Stomach (tissue), 8 donors: ENCODE measurements at regions not wholly inside any gene's neighbourhood (a gene's known extent, or its start where the extent isn't known, plus 50 kb on each side); places are given as distances from the start of the nearest gene placed in this dataset.

Experiments used
- DNase-seq, 2 donors: peaks; one replicate each; pipeline versions ENCODE4 v3.0.0 to v3.0.0-alpha.2; 2013 to 2019
- H3K27ac ChIP-seq, 5 donors: fragments of 200-600 bp in 4 of 5; sonication (generic) in 4 of 5; one replicate each; pipeline ENCODE4 v1.5.1; 2013 to 2019; ENCODE audit warnings: mild to moderate bottlenecking in 1 of 5, moderate library complexity in 1 of 5
- H3K27me3 ChIP-seq, 3 donors: fragments of 200-600 bp; sonication (generic); one replicate each; pipeline ENCODE4 v1.5.1; 2017 to 2019; ENCODE audit warnings: mixed run types in 1 of 3
- H3K36me3 ChIP-seq, 4 donors: fragments of 200-600 bp; sonication (generic); 1 replicate in 3 of 4; 2 replicates in 1 of 4; pipeline ENCODE4 v1.5.1; 2016 to 2019
- H3K4me1 ChIP-seq, 4 donors: fragments of 200-600 bp; sonication (generic); one replicate each; pipeline ENCODE4 v1.5.1; 2016 to 2019
- H3K4me3 ChIP-seq, 4 donors: fragments of 200-600 bp; sonication (generic) in 3 of 4; one replicate each; pipeline ENCODE4 v1.5.1; 2016 to 2019; ENCODE audit warnings: mild to moderate bottlenecking in 1 of 4
- H3K9me3 ChIP-seq, 4 donors: fragments of 200-600 bp; sonication (generic); one replicate each; pipeline ENCODE4 v1.5.1; 2016 to 2019
- CTCF ChIP-seq, 7 experiments: fragments of 450-650 bp in 4 of 7; fragments of 200-600 bp in 3 of 7; sonication (generic) in 3 of 7; IDR thresholded peaks; one replicate each; pipeline ENCODE4 v1.5.1; 2016 to 2019; ENCODE audit warnings: antibody characterized with exemption in 7 of 7, control low read depth in 2 of 7, mild to moderate bottlenecking in 1 of 7
- EP300 ChIP-seq: sonication (generic); formaldehyde crosslinking; IDR thresholded peaks from one replicate; pipeline ENCODE4 v1.6.1; 2017; ENCODE audit warnings: antibody characterized with exemption
- POLR2A ChIP-seq, 4 donors: fragments of 450-650 bp; IDR thresholded peaks; one replicate each; pipeline ENCODE4 v1.6.1; 2016; ENCODE audit warnings: antibody characterized with exemption in 4 of 4, control low read depth in 2 of 4, mild to moderate bottlenecking in 1 of 4, moderate library complexity in 1 of 4
- POLR2AphosphoS5 ChIP-seq, 3 donors: sonication (generic); formaldehyde crosslinking; IDR thresholded peaks; one replicate each; pipeline ENCODE4 v1.6.1; 2016; ENCODE audit warnings: antibody characterized with exemption in 3 of 3
- WGBS, 5 donors: extraction: QIAGEN DNeasy Blood & Tissue Kit in 3 of 5; methylation state at CpG; one replicate each; pipeline versions ENCODE4 v1.1.5 to v1.1.7; 2013 to 2018; 5-methylcytosine and 5-hydroxymethylcytosine counted together
- intact Hi-C: fragments of 100-400 bp; cut with DNase I; formaldehyde crosslinking; loops from one replicate; pipeline ENCODE4 v1.15.1; 2023; ENCODE audit warnings: low total_unique reads
- donor health status: healthy with polysubstance abuse.
- donor health status: Bipolar disorder and iron deficiency.
- donor health status: healthy.

GRCh38 chrX:6783912-6784311, 249.0 kb upstream of the VCX3A start:
- 75 to 89% (median 86%) methylated on average over 3 of the region's 3 CpGs for WGBS, 5 donors
- Histone ChIP-seq H3K4me3 (no peak overlapping the region), H3K9me3 (no peaks in the 10 kb centered on the region), H3K27ac (no peak overlapping the region), H3K36me3 (no peaks in the 10 kb centered on the region), H3K27me3 (no peaks in the 10 kb centered on the region), H3K4me1 (no peaks in the 10 kb centered on the region)
- no peak for DNase-seq
- TF ChIP-seq POLR2A (IDR thresholded peaks at IDR 0.05) (no peak), EP300 (no peak), CTCF (IDR thresholded peaks at IDR 0.05) (no peak), POLR2AphosphoS5 (IDR thresholded peaks at IDR 0.05) (no peak)
- intact Hi-C loops = no loop called here

GRCh38 chrX:6782831-6783230, 247.9 kb upstream of the VCX3A start:
- Histone ChIP-seq H3K4me3 (no peak overlapping the region), H3K27ac (no peak overlapping the region), H3K4me1 (no peaks in the 10 kb centered on the region), H3K36me3 (no peaks in the 10 kb centered on the region), H3K9me3 (no peaks in the 10 kb centered on the region), H3K27me3 (no peaks in the 10 kb centered on the region)
- TF ChIP-seq POLR2AphosphoS5 (IDR thresholded peaks at IDR 0.05) = no peak
- no peak for TF ChIP-seq EP300
- no peak for TF ChIP-seq CTCF (IDR thresholded peaks at IDR 0.05)
- TF ChIP-seq POLR2A (IDR thresholded peaks at IDR 0.05) = no peak
- DNase-seq = no peak
- WGBS, 5 donors = 69 to 81% (median 75%) methylated on average over 2 to 5 of the region's 5 CpGs
- intact Hi-C loops = no loop called here

GRCh38 chrX:6778544-6779503, 243.9 kb upstream of the VCX3A start:
- TF ChIP-seq POLR2AphosphoS5 (IDR thresholded peaks at IDR 0.05) = no peak
- no peak for TF ChIP-seq POLR2A (IDR thresholded peaks at IDR 0.05)
- TF ChIP-seq EP300 = no peak
- TF ChIP-seq CTCF (IDR thresholded peaks at IDR 0.05) = no peak
- no peaks in the 10 kb centered on the region for H3K27me3 ChIP-seq
- WGBS, 5 donors = 33 to 48% (median 42%) methylated on average over 22 of the region's 22 CpGs
- no peaks in the 10 kb centered on the region for H3K9me3 ChIP-seq
- no peak overlapping the region for H3K4me3 ChIP-seq
- peak in 1 of 2 donors; percentile 59 for DNase-seq
- no peaks in the 10 kb centered on the region for H3K36me3 ChIP-seq
- intact Hi-C loops = no loop called here
- H3K27ac ChIP-seq = no peak overlapping the region
- no peaks in the 10 kb centered on the region for H3K4me1 ChIP-seq

GRCh38 chrX:6777238-6778002, 242.5 kb upstream of the VCX3A start:
- Histone ChIP-seq H3K27me3 (no peaks in the 10 kb centered on the region), H3K27ac (no peak overlapping the region), H3K36me3 (no peaks in the 10 kb centered on the region), H3K4me1 (no peaks in the 10 kb centered on the region), H3K9me3 (no peaks in the 10 kb centered on the region), H3K4me3 (no peak overlapping the region)
- intact Hi-C loops = no loop called here
- 82 to 90% (median 84%) methylated on average over 6 of the region's 6 CpGs for WGBS, 5 donors
- DNase-seq = no peak
- TF ChIP-seq CTCF (IDR thresholded peaks at IDR 0.05) = no peak
- no peak for TF ChIP-seq POLR2AphosphoS5 (IDR thresholded peaks at IDR 0.05)
- TF ChIP-seq EP300 = no peak
- no peak for TF ChIP-seq POLR2A (IDR thresholded peaks at IDR 0.05)
